Peyer's patch (tissue), 4 donors: ENCODE measurements at regions not wholly inside any gene's neighbourhood (a gene's known extent, or its start where the extent isn't known, plus 50 kb on each side); places are given as distances from the start of the nearest gene placed in this dataset.
A peak's percentile ranks its signal among the peaks of the same experiment; 100 is the strongest.

Experiments
- DNase-seq, 3 donors: peaks; one replicate each; pipeline ENCODE4 v3.0.0-alpha.2; 2017 to 2019
- H3K27ac ChIP-seq, 4 donors: fragments of 200-600 bp; sonication (generic); one replicate each; pipeline ENCODE4 v1.5.1; 2016 to 2019
- H3K27me3 ChIP-seq, 2 donors: fragments of 200-600 bp; sonication (generic); one replicate each; pipeline ENCODE4 v1.5.1; 2019
- H3K36me3 ChIP-seq, 3 donors: fragments of 200-600 bp; sonication (generic); one replicate each; pipeline ENCODE4 v1.5.1; 2016 to 2019
- H3K4me1 ChIP-seq, 4 donors: fragments of 200-600 bp; sonication (generic); one replicate each; pipeline ENCODE4 v1.5.1; 2016 to 2019
- H3K4me3 ChIP-seq, 4 donors: fragments of 200-600 bp; sonication (generic); 1 replicate in 3 of 4; 2 replicates in 1 of 4; pipeline ENCODE4 v1.5.1; 2016 to 2019; ENCODE audit warnings: mild to moderate bottlenecking in 1 of 4
- H3K9me3 ChIP-seq, 4 donors: fragments of 200-600 bp; sonication (generic); one replicate each; pipeline ENCODE4 v1.5.1; 2016 to 2019; ENCODE audit warnings: mild to moderate bottlenecking in 1 of 4
- CTCF ChIP-seq, 6 experiments: fragments of 450-650 bp in 4 of 6; fragments of 200-600 bp in 2 of 6; sonication (generic) in 1 of 6; IDR thresholded peaks; one replicate each; pipeline ENCODE4 v1.5.1; 2017 to 2019; ENCODE audit warnings: antibody characterized with exemption in 6 of 6, mild to moderate bottlenecking in 3 of 6, moderate library complexity in 1 of 6
- POLR2A ChIP-seq, 2 donors: fragments of 450-650 bp; IDR thresholded peaks; one replicate each; pipeline ENCODE4 v1.5.1; 2017; ENCODE audit warnings: antibody characterized with exemption in 2 of 2, mild to moderate bottlenecking in 2 of 2, moderate library complexity in 2 of 2

GRCh38 chr14:106850913-106851825, 1324.8 kb downstream of the TMEM121 start:
- peak in 2 of 3 donors; percentile 80 to 87 for DNase-seq

GRCh38 chr14:106872611-106873446, 1346.4 kb downstream of the TMEM121 start:
- DNase-seq: peak; percentile 88 to 96 (median 89)
- peak overlapping the region in 2 of 4 donors; percentile 10 to 33 for H3K4me3 ChIP-seq
- H3K27me3 ChIP-seq: no peaks in the 10 kb centered on the region
- peak overlapping the region in 2 of 4 donors; percentile 42 to 44 for H3K27ac ChIP-seq
- no peaks in the 10 kb centered on the region for H3K9me3 ChIP-seq
- H3K4me1 ChIP-seq: peaks cover 0 to 10% (median 0%) of the 10 kb centered on the region in 4 donors
- no peak for TF ChIP-seq POLR2A (IDR thresholded peaks at IDR 0.05)
- TF ChIP-seq CTCF (IDR thresholded peaks at IDR 0.05): peak; percentile 59 to 97 (median 80)
- H3K36me3 ChIP-seq: no peaks in the 10 kb centered on the region

More at GRCh38 chr14:106850913-106851825, 1324.8 kb downstream of the TMEM121 start:
- H3K4me3 ChIP-seq: peak overlapping the region in 2 of 4 donors; percentile 37 to 49
- H3K27ac ChIP-seq: peak overlapping the region in 2 of 4 donors; percentile 54 to 78
- H3K9me3 ChIP-seq: no peaks in the 10 kb centered on the region
- TF ChIP-seq POLR2A (IDR thresholded peaks at IDR 0.05) (no peak), CTCF (IDR thresholded peaks at IDR 0.05) (no peak)
- H3K27me3 ChIP-seq: no peaks in the 10 kb centered on the region
- no peaks in the 10 kb centered on the region for H3K36me3 ChIP-seq
- peaks cover 0 to 3% (median 0%) of the 10 kb centered on the region in 4 donors for H3K4me1 ChIP-seq

GRCh38 chr14:106874350-106874749, 1348.0 kb downstream of the TMEM121 start:
- no peaks in the 10 kb centered on the region for H3K9me3 ChIP-seq
- H3K4me1 ChIP-seq: peaks cover 0 to 10% (median 0%) of the 10 kb centered on the region in 4 donors
- H3K27me3 ChIP-seq: no peaks in the 10 kb centered on the region
- DNase-seq: no peak
- TF ChIP-seq POLR2A (IDR thresholded peaks at IDR 0.05): no peak
- TF ChIP-seq CTCF (IDR thresholded peaks at IDR 0.05): no peak
- no peaks in the 10 kb centered on the region for H3K36me3 ChIP-seq
- H3K27ac ChIP-seq: no peak overlapping the region
- no peak overlapping the region for H3K4me3 ChIP-seq

- DNase-seq: peak in 2 of 3 donors; percentile 59 to 80
- Histone ChIP-seq H3K36me3 (no peaks in the 10 kb centered on the region), H3K27ac (no peak overlapping the region), H3K27me3 (no peaks in the 10 kb centered on the region), H3K4me1 (peaks cover 0 to 10% (median 0%) of the 10 kb centered on the region in 4 donors), H3K4me3 (no peak overlapping the region), H3K9me3 (no peaks in the 10 kb centered on the region)
- TF ChIP-seq POLR2A (IDR thresholded peaks at IDR 0.05): no peak
- TF ChIP-seq CTCF (IDR thresholded peaks at IDR 0.05): peak in 4 of 6 experiments; percentile 8 to 28 (median 25)
Observed at GRCh38 chr14:106875503-106875902, 1349.1 kb downstream of the TMEM121 start.

GRCh38 chr14:106876711-106877110, 1350.3 kb downstream of the TMEM121 start:
- DNase-seq: no peak
- Histone ChIP-seq H3K9me3 (no peaks in the 10 kb centered on the region), H3K27ac (no peak overlapping the region), H3K27me3 (no peaks in the 10 kb centered on the region), H3K4me1 (peaks cover 0 to 10% (median 0%) of the 10 kb centered on the region in 4 donors), H3K4me3 (no peak overlapping the region), H3K36me3 (no peaks in the 10 kb centered on the region)
- TF ChIP-seq POLR2A (IDR thresholded peaks at IDR 0.05) (no peak), CTCF (IDR thresholded peaks at IDR 0.05) (no peak)
